Esophagus squamous epithelium (tissue), 5 donors: ENCODE measurements at regions not wholly inside any gene's neighbourhood (a gene's known extent, or its start where the extent isn't known, plus 50 kb on each side); places are given as distances from the start of the nearest gene placed in this dataset.

ENCODE experiments used
- DNase-seq: peaks from one replicate; lab custom pipeline; 2025; lab: John Stamatoyannopoulos, UW
- H3K27ac ChIP-seq, 4 donors: fragments of 200-600 bp; sonication (generic); one replicate each; pipeline ENCODE4 v1.5.1; 2016 to 2019; ENCODE audit warnings: mild to moderate bottlenecking in 1 of 4
- H3K27me3 ChIP-seq, 4 donors: fragments of 200-600 bp; sonication (generic); 1 replicate in 3 of 4; 2 replicates in 1 of 4; pipeline versions ENCODE4 v1.5.1 to v1.6.0; 2017 to 2021; ENCODE audit warnings: antibody characterized with exemption in 1 of 4
- H3K36me3 ChIP-seq, 3 donors: fragments of 200-600 bp; sonication (generic); one replicate each; pipeline ENCODE4 v1.5.1; 2016 to 2019
- H3K4me1 ChIP-seq, 3 donors: fragments of 200-600 bp; sonication (generic); one replicate each; pipeline ENCODE4 v1.5.1; 2017 to 2019
- H3K4me3 ChIP-seq, 4 donors: fragments of 200-600 bp; sonication (generic); 1 replicate in 3 of 4; 2 replicates in 1 of 4; pipeline ENCODE4 v1.5.1; 2016 to 2019; ENCODE audit warnings: mild to moderate bottlenecking in 2 of 4, moderate library complexity in 1 of 4
- H3K9me3 ChIP-seq, 3 donors: fragments of 200-600 bp; sonication (generic); one replicate each; pipeline ENCODE4 v1.5.1; 2016 to 2019
- CTCF ChIP-seq, 6 experiments: fragments of 450-650 bp in 4 of 6; fragments of 200-600 bp in 2 of 6; sonication (generic) in 2 of 6; IDR thresholded peaks; one replicate each; pipeline ENCODE4 v1.5.1; 2016 to 2019; ENCODE audit warnings: antibody characterized with exemption in 6 of 6, mild to moderate bottlenecking in 4 of 6, moderate library complexity in 4 of 6
- POLR2A ChIP-seq, 4 donors: fragments of 450-650 bp; IDR thresholded peaks; one replicate each; pipeline ENCODE4 v1.6.1; 2017; ENCODE audit warnings: antibody characterized with exemption in 4 of 4, mild to moderate bottlenecking in 4 of 4, moderate library complexity in 3 of 4
- WGBS, 2 donors: methylation state at CpG; one replicate each; pipeline ENCODE4 v1.1.5; 2018; 5-methylcytosine and 5-hydroxymethylcytosine counted together
- intact Hi-C: fragments of 100-400 bp; cut with DNase I; formaldehyde crosslinking; loops from one replicate; pipeline ENCODE4 v1.15.0; 2022
- donor health status: DM: yes; HTN: yes; CAD: no.

- no peaks in the 10 kb centered on the region for H3K36me3 ChIP-seq
- no peak overlapping the region for H3K4me3 ChIP-seq
- DNase-seq: no peak
- H3K4me1 ChIP-seq: no peaks in the 10 kb centered on the region
- TF ChIP-seq CTCF (IDR thresholded peaks at IDR 0.05) (no peak), POLR2A (IDR thresholded peaks at IDR 0.05) (no peak)
- no peaks in the 10 kb centered on the region for H3K27me3 ChIP-seq
- no peaks in the 10 kb centered on the region for H3K9me3 ChIP-seq
- H3K27ac ChIP-seq: no peak overlapping the region
- intact Hi-C loops: no loop called here
- WGBS, 2 donors: 65 to 66% methylated on average over 3 of the region's 3 CpGs
Observed at GRCh38 chr16:65733721-65734120, 611.9 kb upstream of the CDH11 start.

DNA sequence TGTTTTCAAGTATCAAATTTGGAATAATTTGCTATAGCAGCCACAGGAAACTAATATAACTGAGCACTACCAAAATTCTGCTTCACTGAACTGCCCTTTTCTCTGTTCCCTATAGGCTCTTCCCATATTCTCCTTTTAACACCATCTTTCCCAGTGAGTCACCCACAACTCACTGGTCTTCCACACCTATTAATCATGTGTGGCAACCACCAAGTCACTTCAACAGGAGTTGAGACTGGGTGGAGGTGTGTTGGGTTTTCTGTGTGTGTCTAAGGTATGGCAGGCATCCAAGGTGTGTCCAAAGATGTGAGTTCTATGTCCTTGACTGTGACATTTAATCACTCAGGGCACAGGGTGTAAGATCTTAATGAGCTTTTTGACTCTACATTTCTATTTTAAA is 610.0 kb upstream of the CDH11 start:
- no peaks in the 10 kb centered on the region for H3K27me3 ChIP-seq
- H3K36me3 ChIP-seq: no peaks in the 10 kb centered on the region
- TF ChIP-seq CTCF (IDR thresholded peaks at IDR 0.05) (no peak), POLR2A (IDR thresholded peaks at IDR 0.05) (no peak)
- no peak for DNase-seq
- H3K27ac ChIP-seq: no peak overlapping the region
- no peak overlapping the region for H3K4me3 ChIP-seq
- intact Hi-C loops: no loop called here
- peaks cover 0 to 16% (median 5%) of the 10 kb centered on the region in 3 donors for H3K4me1 ChIP-seq
- H3K9me3 ChIP-seq: no peaks in the 10 kb centered on the region

- DNase-seq: no peak
- Histone ChIP-seq H3K27me3 (no peaks in the 10 kb centered on the region), H3K27ac (no peak overlapping the region), H3K4me1 (peaks cover 0 to 16% (median 5%) of the 10 kb centered on the region in 3 donors), H3K36me3 (no peaks in the 10 kb centered on the region), H3K9me3 (no peaks in the 10 kb centered on the region), H3K4me3 (no peak overlapping the region)
- intact Hi-C loops: no loop called here
- WGBS, 2 donors: 63 to 80% methylated on average over 2 of the region's 2 CpGs
- TF ChIP-seq CTCF (IDR thresholded peaks at IDR 0.05) (no peak), POLR2A (IDR thresholded peaks at IDR 0.05) (no peak)
Observed at GRCh38 chr16:65728652-65729051, 606.8 kb upstream of the CDH11 start.

DNA sequence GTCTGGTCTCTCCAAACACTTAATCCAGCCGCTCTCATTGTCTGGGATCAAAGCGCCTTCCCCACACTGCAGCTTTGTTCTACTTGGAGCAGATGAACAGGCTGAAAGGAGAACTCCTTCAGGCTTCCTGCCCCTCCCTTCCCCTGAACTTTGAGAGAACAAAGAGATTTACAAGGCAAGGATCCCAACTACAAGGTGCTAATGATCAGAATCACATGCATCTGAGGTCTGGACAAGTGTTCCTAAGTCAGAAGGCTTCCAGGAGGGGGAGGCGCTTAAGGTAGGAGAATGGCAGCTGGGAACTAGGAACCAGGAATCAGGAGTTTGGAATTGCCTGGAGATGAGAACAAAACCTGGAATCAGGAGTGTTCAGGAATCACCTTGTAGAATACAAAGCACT is 606.3 kb upstream of the CDH11 start:
- intact Hi-C loops: no loop called here
- no peak for DNase-seq
- H3K27me3 ChIP-seq: no peaks in the 10 kb centered on the region
- no peaks in the 10 kb centered on the region for H3K36me3 ChIP-seq
- TF ChIP-seq CTCF (IDR thresholded peaks at IDR 0.05) (no peak), POLR2A (IDR thresholded peaks at IDR 0.05) (no peak)
- H3K4me1 ChIP-seq: peaks cover 0 to 16% (median 5%) of the 10 kb centered on the region in 3 donors
- 15 to 21% methylated on average over 3 of the region's 3 CpGs for WGBS, 2 donors
- no peaks in the 10 kb centered on the region for H3K9me3 ChIP-seq
- no peak overlapping the region for H3K4me3 ChIP-seq
- no peak overlapping the region for H3K27ac ChIP-seq

DNA sequence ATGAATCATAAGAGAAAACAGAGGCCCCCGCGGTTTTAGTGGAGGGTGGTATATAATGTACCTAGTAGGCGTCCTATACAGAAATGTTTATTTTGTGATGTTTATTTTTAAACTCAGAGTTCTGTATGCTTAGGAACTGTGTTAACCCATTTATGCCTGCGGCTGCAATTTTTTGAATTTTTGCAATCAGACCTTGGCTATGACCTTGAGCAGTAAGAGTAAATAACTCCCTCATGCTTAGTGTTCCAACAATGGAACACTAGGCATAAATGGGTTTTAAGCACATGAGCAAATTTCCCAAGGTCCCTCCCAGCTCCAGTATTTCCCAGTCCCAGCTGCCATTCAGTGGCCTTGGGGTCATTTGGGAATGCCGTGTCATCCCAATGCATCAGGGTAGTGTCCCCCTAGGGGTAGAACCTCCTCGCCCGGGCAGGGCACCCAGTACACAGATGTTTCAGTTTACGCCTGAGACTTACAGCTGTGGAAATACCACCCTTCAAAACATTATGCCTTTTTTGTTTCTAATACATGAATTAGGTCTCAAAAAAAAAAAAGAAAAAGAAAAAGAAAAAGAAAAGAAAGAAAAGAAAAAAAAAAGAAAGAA is 605.8 kb upstream of the CDH11 start:
- H3K4me3 ChIP-seq: no peak overlapping the region
- no peaks in the 10 kb centered on the region for H3K36me3 ChIP-seq
- no peak for TF ChIP-seq CTCF (IDR thresholded peaks at IDR 0.05)
- TF ChIP-seq POLR2A (IDR thresholded peaks at IDR 0.05): no peak
- H3K27me3 ChIP-seq: no peaks in the 10 kb centered on the region
- DNase-seq: no peak
- no peak overlapping the region for H3K27ac ChIP-seq
- intact Hi-C loops: no loop called here
- 33 to 45% methylated on average over 8 of the region's 8 CpGs for WGBS, 2 donors
- H3K4me1 ChIP-seq: peaks cover 0 to 16% (median 5%) of the 10 kb centered on the region in 3 donors
- H3K9me3 ChIP-seq: no peaks in the 10 kb centered on the region
